ENCODE measurements at regions not wholly inside any gene's neighbourhood (a gene's known extent, or its start where the extent isn't known, plus 50 kb on each side); places are given as distances from the start of the nearest gene placed in this dataset.

- TF ChIP-seq ZNF432 (CRISPR knock-in tag; IDR thresholded peaks at IDR 0.05; ENCODE audit: borderline replicate concordance) (no peak), BCL3 (CRISPR knock-in tag; IDR thresholded peaks at IDR 0.05) (no peak), CBFB (CRISPR knock-in tag; IDR thresholded peaks at IDR 0.05) (no peak), ZSCAN30 (CRISPR knock-in tag; IDR thresholded peaks at IDR 0.05) (no peak), CCDC6 (CRISPR knock-in tag; IDR thresholded peaks at IDR 0.05) (no peak), RXRB (CRISPR knock-in tag; IDR thresholded peaks at IDR 0.05; ENCODE audit: borderline replicate concordance) (no peak), ARID2 (CRISPR knock-in tag; IDR thresholded peaks at IDR 0.05; ENCODE audit: borderline replicate concordance) (no peak), ZNF800 (CRISPR knock-in tag; IDR thresholded peaks at IDR 0.05) (no peak), BRCA1 (CRISPR knock-in tag; IDR thresholded peaks at IDR 0.05) (no peak), ZNF704 (CRISPR knock-in tag; IDR thresholded peaks at IDR 0.05; ENCODE audit: borderline replicate concordance) (no peak), RBM39 (IDR thresholded peaks at IDR 0.05; ENCODE audit: low read depth, low read length, poor library complexity, severe bottlenecking) (no peak), ZSCAN12 (CRISPR knock-in tag; IDR thresholded peaks at IDR 0.05) (no peak), HMGA1 (CRISPR knock-in tag; conservative IDR thresholded peaks at IDR 0.05) (no peak), ZNF576 (CRISPR knock-in tag; IDR thresholded peaks at IDR 0.05) (no peak), HNRNPLL (IDR thresholded peaks at IDR 0.05; ENCODE audit: low read depth, low read length, poor library complexity, severe bottlenecking) (no peak), NFRKB (IDR thresholded peaks at IDR 0.05) (no peak), AGO2 (optimal IDR thresholded peaks at IDR 0.05; ENCODE audit: low read depth, low read length) (no peak), ZMYM3 (CRISPR knock-in tag; IDR thresholded peaks at IDR 0.05) (no peak), KMT2A (CRISPR knock-in tag; IDR thresholded peaks at IDR 0.05) (no peak), ZNF225 (CRISPR knock-in tag; IDR thresholded peaks at IDR 0.05) (no peak)
- Histone ChIP-seq H3K9me3 (ENCODE audit: low read length) (no peaks in the 10 kb centered on the region), H3K27me3 (ENCODE audit: control insufficient read depth in 1 of 2, insufficient read depth in 2 of 2, low read length in 2 of 2) (no peaks in the 10 kb centered on the region), H3K27ac (ENCODE audit: extremely low read length, insufficient read depth, low read length) (no peak overlapping the region), H4K20me1 (ENCODE audit: insufficient read depth, low read length) (no peaks in the 10 kb centered on the region), H3K79me2 (ENCODE audit: insufficient read depth, low read length) (no peaks in the 10 kb centered on the region), H3K9ac (ENCODE audit: insufficient read depth, low read depth, low read length) (no peak overlapping the region), H3K4me2 (ENCODE audit: low read depth, low read length) (no peak overlapping the region), H3K4me3 (replicated peaks in 1 of 3; ENCODE audit: insufficient read depth in 1 of 3, low read depth in 2 of 3, low read length in 3 of 3) (no peak overlapping the region), H2AFZ (ENCODE audit: low read length) (no peak overlapping the region), H3K36me3 (replicated peaks in 1 of 2; ENCODE audit: control insufficient read depth in 1 of 2, insufficient read depth in 2 of 2, low read length in 2 of 2) (peaks cover 0 to 3% of the 10 kb centered on the region in 2 experiments; a peak in 2 of 5 replicates), H3K4me1 (ENCODE audit: insufficient read depth, low read length) (peaks cover 26% of the 10 kb centered on the region)
- ChIA-PET POLR2A (no interaction called here), CTCF (ENCODE audit: low intra/inter-chr PET ratio, low total read pairs) (no interaction called here)
- DNase-seq (ENCODE audit: low spot score) (no peak), FAIRE-seq (no peak), ATAC-seq (no peak)
- WGBS (ENCODE audit: low lambda C conversion rate), result 98% methylated on average over 3 of the region's 3 CpGs
- in situ Hi-C loops (cut with HindIII; ENCODE audit: extremely low pct_ligation_motif_present, low pct_unique_long_range_greater_than_20kb), result no loop called here
- BruUV-seq (replicated peaks), result no TSS peak
- intact Hi-C loops (cut with micrococcal nuclease; ENCODE audit: unreplicated experiment), result no loop called here
These were observed 78.0 kb upstream of the SPRY4 start for GRCh38 chr5:142402752-142403318.
